ENCODE measurements at regions not wholly inside any gene's neighbourhood (a gene's known extent, or its start where the extent isn't known, plus 50 kb on each side); places are given as distances from the start of the nearest gene placed in this dataset.
"Not testable (repeated sequence)": the region's sequence is repeated elsewhere in the genome, so short reads cannot be mapped to it uniquely, and the experiment has no call there.

DNA sequence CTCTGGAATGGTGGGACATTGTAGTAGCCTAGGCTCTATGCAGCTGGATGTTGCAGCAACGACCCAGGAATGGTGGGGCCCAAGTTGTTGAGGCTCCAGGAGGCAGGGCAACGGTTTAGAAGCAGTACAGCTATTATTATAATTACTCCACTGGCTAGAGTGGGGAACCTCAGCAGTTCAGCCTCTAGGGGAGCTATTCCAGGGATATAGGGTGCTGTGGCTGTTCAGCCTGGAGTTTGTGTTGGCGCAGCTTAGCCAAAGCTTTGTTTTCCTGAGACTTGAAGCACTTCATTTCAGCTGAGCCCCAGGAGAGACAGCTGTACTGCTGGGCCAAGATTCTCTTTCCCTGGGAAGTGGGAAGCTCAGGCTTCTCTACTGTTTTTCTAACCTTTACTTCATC, 1023.0 kb upstream of the ATXN7L3B start:
- no peak for DNase-seq (ENCODE audit: low read depth in 3 of 3)

DNA sequence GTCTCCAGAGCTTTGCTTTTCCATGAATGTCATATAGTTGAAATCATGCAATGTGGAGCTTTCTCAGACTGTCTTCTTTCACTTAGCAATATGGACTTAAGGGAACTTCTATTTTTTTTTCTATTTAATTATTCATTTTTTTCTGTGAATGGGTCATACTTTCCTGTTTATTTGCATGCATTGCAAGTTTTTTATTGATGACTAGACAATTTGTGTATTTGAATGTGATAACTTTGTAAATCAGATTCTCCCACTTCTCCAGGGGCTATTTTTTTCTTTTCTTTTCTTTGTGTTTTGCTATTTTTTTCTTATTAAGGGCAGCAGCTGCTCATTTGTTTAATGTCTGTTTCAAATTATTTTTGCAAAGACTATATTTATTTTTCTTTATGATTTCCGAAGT, 1019.8 kb upstream of the ATXN7L3B start:
- no peak for DNase-seq (ENCODE audit: low read depth in 3 of 3)

GRCh38 chr12:73529231-73529630, 1008.4 kb upstream of the ATXN7L3B start:
- DNase-seq (ENCODE audit: low read depth in 3 of 3) = no peak

- DNase-seq (ENCODE audit: low read depth in 3 of 3) = no peak
These were observed 1007.7 kb upstream of the ATXN7L3B start for GRCh38 chr12:73529954-73530353.

DNA sequence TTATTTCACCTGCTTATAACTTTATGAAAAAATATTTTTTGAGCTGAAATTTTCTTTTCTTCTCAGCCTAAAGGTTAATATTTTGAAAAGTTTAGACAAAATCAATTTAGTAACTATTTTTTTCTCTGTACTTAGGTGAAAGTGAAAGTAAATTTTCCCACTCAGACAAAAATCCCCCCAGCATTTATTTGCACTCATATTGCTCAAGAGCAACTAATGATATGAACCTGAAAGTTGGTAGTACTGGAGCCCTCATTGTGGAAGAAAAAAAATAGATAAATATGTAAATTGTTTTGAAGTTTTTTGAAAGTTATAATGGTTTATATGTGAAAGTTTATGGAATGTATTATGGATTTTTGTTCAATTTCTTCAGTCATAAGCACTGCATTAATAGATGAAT, 1005.9 kb upstream of the ATXN7L3B start:
- no peak for DNase-seq (ENCODE audit: low read depth in 3 of 3)

DNA sequence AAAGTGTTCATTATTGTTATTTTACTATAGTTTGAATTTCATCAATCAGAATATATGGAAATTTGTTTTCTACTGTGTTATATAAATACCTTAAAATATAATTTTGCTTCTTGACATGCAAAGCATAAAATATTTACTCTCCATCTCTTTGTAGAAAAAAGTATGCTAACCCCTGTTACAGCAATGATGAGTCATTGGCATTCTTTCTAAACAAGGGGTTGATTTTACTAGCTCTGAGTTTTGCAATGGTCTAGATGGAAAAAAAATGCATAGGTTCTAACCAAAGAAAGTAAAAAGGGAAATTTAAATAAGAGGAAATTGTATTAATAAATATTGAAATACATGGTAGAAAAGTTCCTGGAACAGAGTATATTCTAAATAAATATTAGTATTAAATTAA, 990.2 kb upstream of the ATXN7L3B start:
- DNase-seq (ENCODE audit: low read depth in 3 of 3) = no peak

- no peak for DNase-seq (ENCODE audit: low read depth in 3 of 3)
These were observed 952.5 kb upstream of the ATXN7L3B start for GRCh38 chr12:73585136-73585535.

GRCh38 chr12:73589220-73589619, 948.4 kb upstream of the ATXN7L3B start:
- DNase-seq (ENCODE audit: low read depth in 3 of 3) = no peak

- DNase-seq (ENCODE audit: low read depth in 3 of 3) = no peak
These were observed 939.0 kb upstream of the ATXN7L3B start for GRCh38 chr12:73598626-73599025.

DNA sequence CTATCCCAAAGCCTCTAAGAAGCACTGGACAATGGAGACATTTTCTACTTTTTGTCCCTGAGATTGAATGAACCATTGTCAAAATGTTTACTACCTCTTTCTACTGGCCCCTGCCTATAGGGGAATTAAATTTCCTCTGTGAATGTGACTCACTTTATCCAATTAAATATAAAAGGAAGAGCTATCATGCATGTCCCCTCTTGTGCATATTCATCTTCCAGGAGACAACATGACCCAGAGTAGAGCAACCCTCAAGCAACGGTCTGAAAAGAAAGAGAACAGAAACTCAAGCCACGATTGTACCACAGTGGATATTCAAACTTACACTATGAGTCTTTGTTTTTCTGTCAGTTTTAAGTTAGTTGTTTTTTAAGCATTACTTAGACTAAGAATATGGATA, 938.4 kb upstream of the ATXN7L3B start:
- no peak for DNase-seq (ENCODE audit: low read depth in 3 of 3)

- not testable (repeated sequence) for DNase-seq (ENCODE audit: low read depth in 3 of 3)
These were observed 931.7 kb upstream of the ATXN7L3B start for GRCh38 chr12:73605925-73606324.

GRCh38 chr12:73612551-73612950, 925.1 kb upstream of the ATXN7L3B start:
- no peak for DNase-seq (ENCODE audit: low read depth in 3 of 3)

DNA sequence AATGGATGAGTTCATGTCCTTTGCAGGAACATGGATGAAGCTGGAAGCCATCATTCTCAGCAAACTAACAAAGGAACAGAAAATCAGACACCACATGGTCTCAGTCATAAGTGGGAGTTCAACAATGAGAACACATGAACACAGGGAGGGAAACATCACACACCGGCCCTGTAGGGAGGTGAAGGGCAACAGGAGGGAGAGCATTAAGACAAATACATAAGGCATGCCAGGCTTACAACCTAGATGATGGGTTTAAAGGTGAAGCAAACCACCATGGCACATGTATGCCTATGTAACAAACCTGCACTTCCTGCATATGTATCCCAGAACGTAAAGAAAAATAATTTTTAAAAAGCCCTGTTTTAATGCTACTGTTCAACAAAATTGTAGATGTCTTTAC, 914.2 kb upstream of the ATXN7L3B start:
- DNase-seq (ENCODE audit: low read depth in 3 of 3) = no peak

DNA sequence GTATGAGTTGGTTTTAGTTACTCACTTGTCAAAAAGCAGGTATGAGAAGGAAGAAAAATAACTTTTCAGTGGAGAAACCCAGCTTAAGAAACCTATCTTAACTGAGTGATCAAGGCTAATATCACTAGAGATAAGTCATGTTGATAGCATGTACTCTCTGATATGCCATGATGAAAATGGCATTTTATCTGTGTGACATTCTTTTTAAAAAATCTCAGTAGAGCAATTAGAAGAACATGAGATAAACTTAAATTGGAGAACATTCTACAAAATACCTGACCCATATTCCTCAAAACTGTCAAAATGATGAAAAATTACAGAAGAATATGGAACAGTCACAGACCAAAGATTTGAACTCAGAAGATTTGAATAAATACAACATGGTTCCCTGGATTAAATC, 912.4 kb upstream of the ATXN7L3B start:
- no peak for DNase-seq (ENCODE audit: low read depth in 3 of 3)

DNA sequence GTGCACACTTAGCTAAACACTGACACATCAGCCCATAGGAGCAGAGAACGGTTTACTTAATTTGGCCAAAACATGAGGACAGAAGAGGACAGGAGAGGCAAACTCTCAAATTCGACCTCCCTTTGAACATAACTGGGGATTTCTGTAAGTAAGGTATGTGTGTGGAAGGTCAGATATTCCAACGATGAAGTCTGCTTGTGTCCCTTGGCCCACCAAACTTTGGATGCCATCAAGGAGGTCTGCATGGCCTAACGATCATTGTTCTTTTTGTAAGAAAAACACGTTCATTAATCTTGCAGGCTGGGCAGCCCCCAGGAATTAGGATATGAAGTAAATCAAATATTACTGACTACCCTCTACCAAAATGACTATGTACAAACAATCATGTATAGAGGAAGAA, 908.5 kb upstream of the ATXN7L3B start:
- DNase-seq (ENCODE audit: low read depth in 3 of 3) = no peak

- DNase-seq (ENCODE audit: low read depth in 3 of 3) = no peak
These were observed 907.5 kb upstream of the ATXN7L3B start for GRCh38 chr12:73629893-73630831.

GRCh38 chr12:73632191-73632590, 905.4 kb upstream of the ATXN7L3B start:
- DNase-seq (ENCODE audit: low read depth in 3 of 3) = no peak

DNA sequence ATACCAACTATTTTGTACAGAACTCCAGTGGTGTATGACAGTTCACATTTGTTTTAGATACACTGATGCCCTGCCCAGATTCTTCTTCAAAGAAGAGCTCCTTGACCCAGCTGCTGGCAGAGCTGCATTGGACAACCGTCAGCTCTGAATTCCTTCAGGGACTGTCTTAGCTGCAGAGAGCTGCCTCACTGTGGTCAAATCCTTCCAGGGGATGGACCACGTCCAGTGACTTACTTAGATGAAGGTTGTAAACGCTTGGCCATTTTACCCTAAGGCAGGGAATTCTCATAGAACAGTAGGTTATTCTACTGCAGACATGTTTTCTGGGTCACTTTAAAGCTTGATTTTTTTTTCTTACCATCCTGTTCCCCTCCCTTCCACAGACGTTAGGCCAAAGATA, 905.0 kb upstream of the ATXN7L3B start:
- DNase-seq (ENCODE audit: low read depth in 3 of 3) = no peak

- not testable (repeated sequence) for DNase-seq (ENCODE audit: low read depth in 3 of 3)
These were observed 898.2 kb upstream of the ATXN7L3B start for GRCh38 chr12:73639397-73639796.

DNA sequence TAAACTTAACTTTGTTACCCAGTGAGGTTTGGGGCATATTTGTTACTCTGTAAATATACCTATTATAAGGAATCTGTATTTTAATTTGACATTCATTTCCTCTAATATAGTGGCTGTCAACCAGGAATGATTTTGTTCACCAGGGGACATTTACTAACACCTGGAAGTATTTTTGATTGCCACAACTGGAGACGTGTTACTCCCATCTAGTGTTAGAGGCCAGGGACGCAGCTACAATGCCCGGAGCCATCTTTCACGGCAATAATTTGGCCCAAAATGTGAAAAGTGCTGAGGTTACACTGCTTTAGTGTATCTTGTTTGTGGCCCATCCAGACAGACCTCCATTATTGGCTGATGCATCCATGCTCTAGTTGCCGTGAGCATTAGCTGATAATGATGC, 881.3 kb upstream of the ATXN7L3B start:
- no peak for DNase-seq (ENCODE audit: low read depth in 3 of 3)

DNA sequence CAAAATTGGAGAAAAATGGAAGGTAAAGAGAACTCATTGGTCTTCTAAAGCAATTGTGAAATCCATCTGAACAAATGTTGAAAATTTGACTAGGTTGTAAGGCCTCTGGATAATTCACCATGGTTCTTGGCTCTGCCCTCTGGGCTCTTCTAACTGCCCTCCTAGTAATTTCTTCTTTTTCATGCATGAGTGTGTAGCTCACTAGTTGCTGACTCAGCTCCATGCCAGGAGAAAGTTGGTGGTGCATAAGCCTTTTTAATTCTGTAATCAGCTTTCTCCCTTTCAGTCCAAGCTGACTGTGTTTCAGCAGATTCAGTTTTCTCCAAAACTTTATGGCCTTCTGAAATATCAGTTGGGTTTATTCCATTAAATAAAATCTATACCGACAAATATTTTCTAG, 877.8 kb upstream of the ATXN7L3B start:
- no peak for DNase-seq (ENCODE audit: low read depth in 3 of 3)

DNA sequence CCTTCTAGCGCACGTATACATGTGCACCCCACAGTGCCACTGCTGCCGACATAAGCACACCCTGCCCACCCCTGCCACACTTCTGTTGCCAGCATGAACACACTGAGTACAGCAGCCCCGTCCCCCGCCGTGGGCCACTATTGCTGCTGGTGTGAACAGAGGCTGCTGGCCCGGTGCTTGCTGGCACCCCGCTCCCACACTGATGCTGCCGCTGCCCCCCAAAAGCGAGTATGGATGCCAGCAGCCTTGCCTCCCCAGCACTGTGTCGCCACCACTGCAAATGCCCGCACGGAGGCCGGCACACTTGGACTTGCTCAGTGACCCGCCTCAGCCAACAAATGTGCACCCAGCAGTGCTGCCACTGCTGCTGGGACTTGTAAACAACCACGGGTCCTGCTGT, 872.4 kb upstream of the ATXN7L3B start:
- no peak for DNase-seq (ENCODE audit: low read depth in 3 of 3)

GRCh38 chr12:73671550-73671949, 866.1 kb upstream of the ATXN7L3B start:
- DNase-seq (ENCODE audit: low read depth in 3 of 3) = not testable (repeated sequence)
